BLaER1 (cell line): ENCODE measurements at regions not wholly inside any gene's neighbourhood (a gene's known extent, or its start where the extent isn't known, plus 50 kb on each side); places are given as distances from the start of the nearest gene placed in this dataset.
"Not testable (repeated sequence)": the region's sequence is repeated elsewhere in the genome, so short reads cannot be mapped to it uniquely, and the experiment has no call there.

ENCODE experiments used
- H3K27ac ChIP-seq: shearing (Covaris generic); formaldehyde crosslinking; 2 replicates; pipeline ENCODE4 v1.8.1; 2022
- H3K27me3 ChIP-seq: shearing (Covaris generic); formaldehyde crosslinking; 2 replicates; pipeline ENCODE4 v1.8.1; 2022
- H3K36me3 ChIP-seq: shearing (Covaris generic); formaldehyde crosslinking; 2 replicates; pipeline ENCODE4 v1.8.1; 2022
- H3K4me1 ChIP-seq: shearing (Covaris generic); formaldehyde crosslinking; 2 replicates; pipeline ENCODE4 v1.8.1; 2022
- H3K4me2 ChIP-seq: shearing (Covaris generic); formaldehyde crosslinking; 2 replicates; pipeline ENCODE4 v1.8.1; 2022
- H3K4me3 ChIP-seq: shearing (Covaris generic); formaldehyde crosslinking; 2 replicates; pipeline ENCODE4 v1.8.1; 2022
- H3K9ac ChIP-seq: shearing (Covaris generic); formaldehyde crosslinking; 2 replicates; pipeline ENCODE4 v1.8.1; 2022
- H3K9me3 ChIP-seq: shearing (Covaris generic); formaldehyde crosslinking; 2 replicates; pipeline ENCODE4 v1.8.1; 2022
- H4K20me1 ChIP-seq: shearing (Covaris generic); formaldehyde crosslinking; 2 replicates; pipeline ENCODE4 v1.8.1; 2022
- Cebpa-rat ChIP-seq: shearing (Covaris generic); IDR thresholded peaks from 2 replicates; pipeline ENCODE4 v1.8.1; 2022

DNA sequence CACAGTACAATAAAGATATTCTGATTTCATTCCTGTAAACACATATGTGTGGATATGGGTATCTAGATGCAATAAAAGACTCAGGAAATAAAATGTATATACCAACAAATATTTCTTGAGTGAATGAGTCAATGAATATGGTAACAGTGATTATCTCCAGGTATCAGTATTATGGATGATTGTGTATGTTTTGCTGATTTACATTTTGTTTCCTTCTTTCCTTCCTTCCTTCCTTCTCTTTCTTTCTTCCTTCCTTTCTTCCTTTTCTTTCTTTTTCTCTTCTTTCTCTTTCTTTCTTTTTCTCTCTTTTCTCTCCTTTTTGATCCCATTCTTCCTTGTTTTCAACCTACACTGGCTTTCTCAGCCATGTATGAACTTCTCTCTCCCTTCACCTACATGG is 85.3 kb upstream of the DLX6 start:
- Histone ChIP-seq H3K36me3 (no peaks in the 10 kb centered on the region), H3K4me3 (no peak overlapping the region), H3K27me3 (no peaks in the 10 kb centered on the region), H3K9ac (no peak overlapping the region), H3K4me1 (no peaks in the 10 kb centered on the region), H4K20me1 (no peaks in the 10 kb centered on the region), H3K27ac (no peak overlapping the region), H3K4me2 (no peak overlapping the region), H3K9me3 (no peaks in the 10 kb centered on the region)
- TF ChIP-seq Cebpa-rat: no peak

DNA sequence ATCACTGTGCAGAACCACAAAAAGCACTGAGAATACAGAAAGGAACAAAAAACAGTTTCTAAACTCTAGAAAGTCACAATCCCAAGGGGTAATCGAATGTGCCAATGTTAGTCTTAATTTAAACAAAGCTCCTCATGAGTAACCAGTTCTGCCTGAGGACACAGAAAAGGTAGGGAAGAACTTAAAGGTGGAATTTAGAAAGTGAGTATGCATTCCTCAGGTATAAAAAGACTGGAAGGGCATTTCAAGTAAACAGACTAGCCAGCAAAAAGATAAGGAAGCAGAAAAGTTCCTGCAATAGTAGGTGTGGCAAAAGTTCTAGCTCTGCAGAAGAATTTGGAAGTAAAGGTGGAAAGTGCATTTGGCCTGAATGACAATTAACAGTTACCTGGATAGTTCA is 84.6 kb upstream of the DLX6 start:
- Histone ChIP-seq H3K36me3 (no peaks in the 10 kb centered on the region), H3K4me2 (no peak overlapping the region)

DNA sequence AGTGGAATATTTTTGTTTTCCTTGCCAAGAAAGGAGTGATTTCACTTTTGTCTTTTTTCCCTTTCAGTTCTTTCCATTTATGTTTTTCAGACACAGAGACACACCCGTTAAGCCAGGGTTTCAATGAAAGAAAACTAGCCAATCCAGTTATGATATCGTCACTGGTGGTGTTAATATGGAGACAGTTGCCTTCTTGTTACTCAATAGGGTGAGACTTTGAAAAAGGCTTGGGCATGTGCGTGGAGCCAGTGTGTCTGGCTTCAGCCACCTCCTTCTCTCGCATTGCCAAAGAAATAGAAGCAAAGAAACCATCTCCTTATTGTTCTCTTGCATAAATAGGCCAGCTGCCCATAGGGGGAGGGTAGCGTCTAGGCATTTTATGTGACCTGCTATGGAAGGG is 84.1 kb upstream of the DLX6 start:
- no peak overlapping the region for H3K4me3 ChIP-seq

More for the DNA sequence above, 84.6 kb upstream of the DLX6 start:
- H3K4me3 ChIP-seq: no peak overlapping the region
- H3K9ac ChIP-seq: no peak overlapping the region
- H3K27ac ChIP-seq: no peak overlapping the region
- no peaks in the 10 kb centered on the region for H3K9me3 ChIP-seq
- H3K27me3 ChIP-seq: no peaks in the 10 kb centered on the region
- H4K20me1 ChIP-seq: no peaks in the 10 kb centered on the region
- no peak for TF ChIP-seq Cebpa-rat
- H3K4me1 ChIP-seq: no peaks in the 10 kb centered on the region

DNA sequence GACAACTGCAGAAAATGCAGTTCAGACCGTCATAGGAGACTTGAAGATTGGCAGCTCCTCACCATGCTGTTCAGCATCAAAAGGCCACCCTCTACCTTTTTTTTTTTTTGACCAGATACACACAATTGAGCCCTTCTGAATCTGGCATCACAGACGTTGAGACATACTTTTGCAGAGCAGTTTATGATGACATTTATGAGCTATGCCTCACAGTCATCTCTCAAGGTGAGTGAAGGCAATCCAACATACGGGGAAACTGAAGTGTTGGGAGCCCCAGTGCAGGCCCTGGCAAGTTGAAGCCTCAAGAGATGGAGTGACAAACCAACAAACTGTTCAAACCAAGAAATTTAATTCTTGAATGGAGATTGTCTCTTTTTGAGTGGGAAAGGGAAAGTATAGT is 83.6 kb upstream of the DLX6 start:
- Histone ChIP-seq H3K9ac (no peak overlapping the region), H3K27ac (no peak overlapping the region), H3K27me3 (no peaks in the 10 kb centered on the region), H3K4me1 (no peaks in the 10 kb centered on the region), H3K4me3 (no peak overlapping the region), H4K20me1 (no peaks in the 10 kb centered on the region), H3K4me2 (no peak overlapping the region), H3K9me3 (no peaks in the 10 kb centered on the region), H3K36me3 (no peaks in the 10 kb centered on the region)
- TF ChIP-seq Cebpa-rat: no peak

More for the DNA sequence above, 84.1 kb upstream of the DLX6 start:
- Histone ChIP-seq H3K9ac (no peak overlapping the region), H3K4me1 (no peaks in the 10 kb centered on the region), H3K27me3 (no peaks in the 10 kb centered on the region), H3K27ac (no peak overlapping the region), H3K36me3 (no peaks in the 10 kb centered on the region), H3K9me3 (no peaks in the 10 kb centered on the region), H4K20me1 (no peaks in the 10 kb centered on the region), H3K4me2 (no peak overlapping the region)
- no peak for TF ChIP-seq Cebpa-rat

DNA sequence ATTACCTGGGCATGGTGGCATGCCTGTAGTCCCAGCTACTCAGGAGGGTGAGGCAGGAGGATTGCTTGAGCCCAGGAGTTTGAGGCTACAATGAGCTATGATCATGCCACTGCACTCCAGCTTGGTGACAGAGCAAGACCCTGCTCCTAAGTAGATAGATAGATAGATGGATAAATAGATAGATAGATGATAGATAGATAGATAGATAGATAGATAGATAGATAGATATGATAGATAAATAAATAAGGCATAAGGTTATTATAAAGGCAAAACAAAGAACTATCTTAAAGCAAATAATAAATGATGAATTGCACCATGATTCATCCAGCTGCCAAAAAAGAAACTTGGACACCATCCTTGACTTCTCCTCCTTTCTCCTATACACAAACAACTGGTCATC is 82.0 kb upstream of the DLX6 start:
- not testable (repeated sequence) for H3K4me2 ChIP-seq, H4K20me1 ChIP-seq, H3K27me3 ChIP-seq, H3K4me3 ChIP-seq, H3K9ac ChIP-seq, H3K9me3 ChIP-seq, H3K27ac ChIP-seq, H3K36me3 ChIP-seq, H3K4me1 ChIP-seq

DNA sequence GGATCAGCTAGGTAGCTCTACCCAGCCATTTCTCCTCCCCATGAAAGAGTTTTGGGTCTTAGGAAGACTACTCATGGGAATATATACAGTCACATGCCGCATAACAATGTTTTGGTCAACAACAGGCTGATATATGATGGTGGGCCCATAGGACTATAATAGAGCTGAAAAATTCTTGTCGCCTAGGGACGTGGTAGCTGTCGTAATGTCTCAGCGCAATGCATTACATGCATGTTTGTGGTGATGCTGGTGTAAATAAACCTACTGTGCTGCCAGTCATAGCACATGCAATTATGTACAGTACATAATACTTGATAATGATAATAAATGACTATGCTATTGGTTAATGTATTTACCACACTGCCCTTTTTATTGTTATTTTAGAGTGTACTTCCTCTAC is 78.2 kb upstream of the DLX6 start:
- Histone ChIP-seq H3K9ac (no peak overlapping the region), H4K20me1 (no peaks in the 10 kb centered on the region), H3K27me3 (no peaks in the 10 kb centered on the region), H3K27ac (no peak overlapping the region), H3K4me3 (no peak overlapping the region), H3K36me3 (no peaks in the 10 kb centered on the region), H3K9me3 (no peaks in the 10 kb centered on the region), H3K4me2 (no peak overlapping the region), H3K4me1 (no peaks in the 10 kb centered on the region)
- TF ChIP-seq Cebpa-rat: no peak

DNA sequence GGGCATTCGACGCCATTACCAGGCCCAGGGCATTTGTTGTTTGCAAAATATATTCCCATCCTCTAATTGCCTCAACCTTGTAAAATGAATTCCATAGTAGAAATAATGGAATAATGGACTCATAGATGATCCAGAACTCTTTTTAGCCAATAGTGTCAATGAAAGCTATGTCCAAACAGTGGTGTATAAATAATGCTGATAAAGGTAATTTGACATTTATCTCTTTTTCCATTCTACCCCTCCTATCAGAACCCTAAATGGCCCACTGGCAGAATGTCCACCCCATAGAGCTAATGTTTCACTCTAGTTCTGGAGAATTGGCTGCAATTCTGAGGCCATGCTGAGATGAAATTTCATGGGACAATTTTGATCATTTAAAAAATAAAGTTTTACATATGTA is 76.4 kb upstream of the DLX6 start:
- Histone ChIP-seq H3K9ac (no peak overlapping the region), H3K4me1 (no peaks in the 10 kb centered on the region), H3K27ac (no peak overlapping the region), H3K9me3 (no peaks in the 10 kb centered on the region), H4K20me1 (no peaks in the 10 kb centered on the region), H3K36me3 (no peaks in the 10 kb centered on the region), H3K27me3 (no peaks in the 10 kb centered on the region), H3K4me3 (no peak overlapping the region), H3K4me2 (no peak overlapping the region)
- TF ChIP-seq Cebpa-rat: no peak

DNA sequence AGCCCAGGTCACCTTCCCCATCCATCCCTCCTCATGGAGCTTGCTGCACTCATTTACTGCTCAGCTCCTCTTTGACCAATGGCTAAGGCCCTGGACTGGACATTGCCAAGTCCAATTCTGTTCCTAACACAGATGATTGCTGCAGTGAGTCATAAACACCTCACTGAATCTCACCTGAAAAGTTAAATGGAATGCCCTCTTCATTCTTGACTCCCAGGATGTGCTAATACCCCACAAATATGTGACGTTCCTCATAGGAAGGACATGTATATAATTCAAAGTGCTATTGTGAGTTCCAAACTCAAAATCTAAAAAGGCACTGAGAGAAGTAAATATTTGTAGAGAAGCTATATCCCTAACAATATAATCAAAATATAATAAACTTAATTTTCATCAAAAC is 73.5 kb upstream of the DLX6 start:
- no peak for TF ChIP-seq Cebpa-rat
- Histone ChIP-seq H3K4me3 (no peak overlapping the region), H3K36me3 (no peaks in the 10 kb centered on the region), H4K20me1 (no peaks in the 10 kb centered on the region), H3K9me3 (no peaks in the 10 kb centered on the region), H3K27me3 (no peaks in the 10 kb centered on the region), H3K4me2 (no peak overlapping the region), H3K27ac (no peak overlapping the region), H3K9ac (no peak overlapping the region), H3K4me1 (no peaks in the 10 kb centered on the region)

DNA sequence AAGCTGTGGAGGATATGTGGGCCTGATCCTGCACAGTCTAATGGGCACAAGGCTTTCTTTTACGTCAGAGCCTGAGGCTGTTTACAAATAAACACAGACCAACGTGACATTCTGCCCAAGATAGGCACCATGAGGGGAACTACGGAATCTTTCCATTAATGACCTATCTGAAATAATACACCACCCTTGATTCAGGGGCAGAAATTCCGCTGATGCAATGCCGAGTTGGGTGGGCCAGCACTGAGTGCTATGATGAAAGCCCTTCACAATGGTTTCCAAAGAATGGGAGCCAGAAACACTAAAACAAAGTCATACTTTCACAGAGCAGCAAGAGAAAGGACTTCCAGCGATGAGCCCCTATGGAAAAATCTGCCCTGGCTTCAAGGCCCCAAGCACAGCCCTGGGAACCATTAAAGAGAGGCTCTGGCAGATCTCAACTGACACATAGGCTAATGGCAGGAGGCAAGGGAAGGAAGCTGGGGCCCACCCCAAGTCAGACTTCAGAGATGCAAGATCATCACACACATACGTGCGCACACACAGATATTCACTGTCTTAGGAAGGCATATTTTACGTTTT is 72.2 kb upstream of the DLX6 start:
- no peaks in the 10 kb centered on the region for H3K27me3 ChIP-seq
- H3K36me3 ChIP-seq: no peaks in the 10 kb centered on the region
- H4K20me1 ChIP-seq: no peaks in the 10 kb centered on the region
- H3K4me1 ChIP-seq: peaks cover 3% of the 10 kb centered on the region
- no peak overlapping the region for H3K4me2 ChIP-seq
- no peak overlapping the region for H3K27ac ChIP-seq
- no peaks in the 10 kb centered on the region for H3K9me3 ChIP-seq
- no peak for TF ChIP-seq Cebpa-rat
- H3K4me3 ChIP-seq: no peak overlapping the region
- no peak overlapping the region for H3K9ac ChIP-seq

DNA sequence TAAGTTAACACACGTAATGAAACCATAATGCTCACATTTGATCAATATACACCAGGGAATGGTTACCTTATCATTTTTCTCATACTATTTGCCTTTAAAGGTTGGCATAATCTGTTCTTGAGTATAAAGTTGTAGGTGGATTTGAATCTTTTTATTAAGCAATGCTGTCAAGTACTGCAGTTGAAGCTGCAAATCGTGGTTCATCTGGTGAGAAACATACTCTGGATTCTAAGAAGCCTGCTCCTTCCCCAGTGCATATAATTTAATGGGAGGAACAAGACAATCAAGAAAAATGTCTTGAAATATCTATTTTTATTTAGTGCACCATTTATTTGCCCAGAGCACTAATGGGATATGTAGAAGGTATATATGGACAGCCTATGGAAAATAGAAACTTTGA is 68.7 kb upstream of the DLX6 start:
- Histone ChIP-seq H3K36me3 (no peaks in the 10 kb centered on the region), H3K27me3 (no peaks in the 10 kb centered on the region), H3K4me2 (no peak overlapping the region), H3K9ac (no peak overlapping the region), H3K4me3 (no peak overlapping the region), H3K27ac (no peak overlapping the region), H3K4me1 (peaks cover 7% of the 10 kb centered on the region), H4K20me1 (no peaks in the 10 kb centered on the region), H3K9me3 (no peaks in the 10 kb centered on the region)
- TF ChIP-seq Cebpa-rat: no peak

DNA sequence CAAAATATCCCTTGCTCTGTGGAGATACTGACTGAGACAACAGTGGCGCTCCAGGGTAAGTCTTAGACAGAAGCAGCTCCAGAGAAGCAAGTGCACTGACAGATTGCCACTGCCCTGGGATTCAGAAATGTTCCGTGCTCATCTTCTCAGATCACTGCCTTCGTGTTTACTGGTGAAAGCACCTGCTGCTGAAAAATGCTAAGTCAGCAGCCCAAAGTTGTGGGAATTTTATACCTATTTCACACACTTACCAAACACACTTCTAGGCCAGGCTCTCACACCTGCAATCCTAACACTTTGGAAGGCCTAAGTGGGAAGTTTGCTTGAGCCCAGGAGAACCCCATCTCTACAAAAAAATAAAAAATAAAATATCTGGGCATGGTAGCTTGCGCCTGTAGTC is 63.2 kb upstream of the DLX6 start:
- no peak for TF ChIP-seq Cebpa-rat
- Histone ChIP-seq H3K9me3 (no peaks in the 10 kb centered on the region), H3K4me3 (no peak overlapping the region), H3K27me3 (no peaks in the 10 kb centered on the region), H4K20me1 (no peaks in the 10 kb centered on the region), H3K27ac (no peak overlapping the region), H3K4me2 (no peak overlapping the region), H3K4me1 (peaks cover 7% of the 10 kb centered on the region), H3K9ac (no peak overlapping the region), H3K36me3 (no peaks in the 10 kb centered on the region)
